ENCODE measurements at regions not wholly inside any gene's neighbourhood (a gene's known extent, or its start where the extent isn't known, plus 50 kb on each side); places are given as distances from the start of the nearest gene placed in this dataset.

GRCh38 chr4:181479141-181479540 lies 764.1 kb upstream of the TENM3 start (continued):
- TF ChIP-seq ZFX (IDR thresholded peaks at IDR 0.05): no peak
- no peak for TF ChIP-seq FOSL1 (IDR thresholded peaks at IDR 0.05; ENCODE audit: low read depth)
- no peak for TF ChIP-seq ZNF274 (IDR thresholded peaks at IDR 0.05; ENCODE audit: low read depth, low read length)

GRCh38 chr4:181484396-181484795 lies 758.8 kb upstream of the TENM3 start:
- H2AFZ ChIP-seq (ENCODE audit: low read depth, low read length, poor library complexity, severe bottlenecking): no peak overlapping the region
- H3K27me3 ChIP-seq (ENCODE audit: insufficient read depth, low read length): peaks cover 27% of the 10 kb centered on the region
- no peak for DNase-seq (ENCODE audit: low read depth, low spot score)
- ChIA-PET RAD21 (ENCODE audit: low non-redundant PET in 1 of 2, low total read pairs in 2 of 2, uncharacterized antibody in 2 of 2, unreplicated experiment in 2 of 2) (no interaction called here), CTCF (no interaction called here), POLR2A (no interaction called here)
- no peak overlapping the region for H3K9ac ChIP-seq (ENCODE audit: low read length)
- intact Hi-C loops (cut with micrococcal nuclease): no loop called here
- H3K4me3 ChIP-seq (replicated peaks in 1 of 2; ENCODE audit: low read depth in 1 of 2, low read length in 2 of 2): no peak overlapping the region
- no peaks in the 10 kb centered on the region for H3K9me3 ChIP-seq (ENCODE audit: control insufficient read depth in 1 of 2, insufficient read depth in 1 of 2, low read depth in 1 of 2, low read length in 2 of 2)
- H4K20me1 ChIP-seq (ENCODE audit: insufficient read depth): no peaks in the 10 kb centered on the region
- no peak overlapping the region for H3K4me2 ChIP-seq (ENCODE audit: low read length)
- H3K27ac ChIP-seq (ENCODE audit: low read depth, low read length): no peak overlapping the region
- no peaks in the 10 kb centered on the region for H3K9me2 ChIP-seq (ENCODE audit: insufficient read depth)
- no peaks in the 10 kb centered on the region for H3K36me3 ChIP-seq (ENCODE audit: control insufficient read depth in 1 of 2, insufficient read depth in 2 of 2, low read length in 2 of 2)
- no peaks in the 10 kb centered on the region for H3K4me1 ChIP-seq (ENCODE audit: control insufficient read depth in 1 of 2, insufficient read depth in 2 of 2, low read length in 2 of 2)
- ATAC-seq: no peak
- H3K79me2 ChIP-seq (ENCODE audit: insufficient read depth, low read length): no peaks in the 10 kb centered on the region
- BruUV-seq (replicated peaks): no TSS peak
- TF ChIP-seq SRF (IDR thresholded peaks at IDR 0.05; ENCODE audit: low read depth): no peak
- no peak for TF ChIP-seq TCF7L2 (IDR thresholded peaks at IDR 0.05; ENCODE audit: borderline replicate concordance, extremely low read depth, insufficient read depth, insufficient read length)
- no peak for TF ChIP-seq YY1 (IDR thresholded peaks at IDR 0.05; ENCODE audit: extremely low read depth, insufficient replicate concordance, low read depth, low read length)
- TF ChIP-seq EZH2phosphoT487 (IDR thresholded peaks at IDR 0.05; ENCODE audit: borderline replicate concordance): no peak
- TF ChIP-seq ATF3 (IDR thresholded peaks at IDR 0.05): no peak
- no peak for TF ChIP-seq ZFX (IDR thresholded peaks at IDR 0.05)
- no peak for TF ChIP-seq SP1 (IDR thresholded peaks at IDR 0.05; ENCODE audit: low read depth)
- TF ChIP-seq CBX3 (IDR thresholded peaks at IDR 0.05; ENCODE audit: low read depth): no peak
- TF ChIP-seq ZNF274 (IDR thresholded peaks at IDR 0.05; ENCODE audit: low read depth, low read length): no peak
- no peak for TF ChIP-seq CEBPB (IDR thresholded peaks at IDR 0.05; ENCODE audit: low read depth)
- no peak for TF ChIP-seq SIN3A (IDR thresholded peaks at IDR 0.05; ENCODE audit: low read depth)
- no peak for TF ChIP-seq RAD21 (IDR thresholded peaks at IDR 0.05; ENCODE audit: low read depth)
- no peak for TF ChIP-seq FOSL1 (IDR thresholded peaks at IDR 0.05; ENCODE audit: low read depth)
- no peak for TF ChIP-seq ELF1 (IDR thresholded peaks at IDR 0.05; ENCODE audit: borderline replicate concordance, low read depth)
- TF ChIP-seq POLR2AphosphoS5 (IDR thresholded peaks at IDR 0.05; ENCODE audit: low read depth, low read length): no peak
- no peak for TF ChIP-seq ZBTB33 (IDR thresholded peaks at IDR 0.05; ENCODE audit: extremely low read depth, insufficient replicate concordance, low read length)
- TF ChIP-seq MAX (IDR thresholded peaks at IDR 0.05): no peak
- no peak for TF ChIP-seq JUND (IDR thresholded peaks at IDR 0.05)
- TF ChIP-seq CTCF (IDR thresholded peaks at IDR 0.05 in 2 of 3, conservative IDR thresholded peaks at IDR 0.05 in 1 of 3; ENCODE audit: borderline replicate concordance in 1 of 3, insufficient read depth in 1 of 3, low read depth in 2 of 3, low read length in 2 of 3): no peak

All from HCT116 (cell line).